Testis (tissue), 2 donors: ENCODE measurements at regions not wholly inside any gene's neighbourhood (a gene's known extent, or its start where the extent isn't known, plus 50 kb on each side); places are given as distances from the start of the nearest gene placed in this dataset.

Experiments
- CTCF ChIP-seq, 3 experiments: fragments of 450-650 bp in 2 of 3; fragments of 200-600 bp in 1 of 3; sonication (generic) in 1 of 3; IDR thresholded peaks; one replicate each; pipeline ENCODE4 v1.5.1; 2016 to 2019; ENCODE audit warnings: antibody characterized with exemption in 3 of 3, mild to moderate bottlenecking in 2 of 3, moderate library complexity in 1 of 3
- POLR2A ChIP-seq: fragments of 450-650 bp; IDR thresholded peaks from one replicate; pipeline ENCODE4 v1.6.1; 2017; ENCODE audit warnings: antibody characterized with exemption, mild to moderate bottlenecking, moderate library complexity

DNA sequence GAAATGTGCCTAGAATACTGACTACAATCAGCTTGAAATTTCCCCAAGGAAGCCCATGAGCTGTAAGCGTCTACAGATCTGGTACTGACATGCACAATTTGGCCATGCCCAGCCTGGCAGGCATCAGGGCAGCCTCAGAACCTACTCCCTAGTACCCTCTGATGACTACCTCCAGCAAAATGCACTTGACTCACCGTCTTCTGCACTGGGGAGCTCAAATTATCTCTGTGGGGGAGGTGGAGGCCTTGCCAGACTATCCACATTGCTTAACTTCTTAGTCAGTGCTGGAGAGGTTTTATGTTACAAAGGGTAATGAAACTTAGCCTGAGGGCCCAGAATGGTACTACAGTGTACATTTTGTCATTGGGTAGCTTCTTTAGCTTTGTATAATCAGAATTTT, 126.0 kb upstream of the ADGRF1 start:
- TF ChIP-seq CTCF (IDR thresholded peaks at IDR 0.05): no peak
- no peak for TF ChIP-seq POLR2A
